GM12878 (cell line): ENCODE measurements at regions not wholly inside any gene's neighbourhood (a gene's known extent, or its start where the extent isn't known, plus 50 kb on each side); places are given as distances from the start of the nearest gene placed in this dataset.

Experiments used
- BCL3 ChIP-seq: IDR thresholded peaks from 2 replicates; pipeline ENCODE4 v1.6.1; 2011; ENCODE audit warnings: borderline replicate concordance, low read depth, mild to moderate bottlenecking, moderate library complexity, low read length; ENCODE audit not compliant: insufficient read depth, poor library complexity, severe bottlenecking
- CREM ChIP-seq: IDR thresholded peaks from 2 replicates; pipeline ENCODE4 v1.6.1; 2014; ENCODE audit warnings: antibody characterized with exemption, low read depth
- CTCF ChIP-seq, 3 experiments: IDR thresholded peaks in 2 of 3; conservative IDR thresholded peaks in 1 of 3; 2 replicates each; pipeline ENCODE4 v1.5.1; 2011; ENCODE audit warnings: low read depth in 3 of 3, low read length in 3 of 3, mild to moderate bottlenecking in 3 of 3, control low read depth in 2 of 3, moderate library complexity in 2 of 3, inconsistent platforms in 1 of 3, mixed read lengths in 1 of 3; ENCODE audit not compliant: control insufficient read depth in 2 of 3, insufficient read depth in 1 of 3; ENCODE audit errors: extremely low read depth in 1 of 3
- GATAD2B ChIP-seq: fragments of 450-650 bp; conservative IDR thresholded peaks from 2 replicates; pipeline ENCODE4 v1.6.1; 2017; ENCODE audit warnings: low read depth, mild to moderate bottlenecking, moderate library complexity
- REST ChIP-seq: IDR thresholded peaks from 2 replicates; pipeline ENCODE4 v1.6.1; 2012; ENCODE audit warnings: mild to moderate bottlenecking, low read depth, low read length
- USF1 ChIP-seq: IDR thresholded peaks from 2 replicates; pipeline ENCODE4 v1.6.1; 2011; ENCODE audit warnings: borderline replicate concordance, low read depth, mild to moderate bottlenecking, moderate library complexity, mixed read lengths, low read length; ENCODE audit not compliant: insufficient read depth; ENCODE audit errors: extremely low read length

- TF ChIP-seq REST (no peak), GATAD2B (no peak), CREM (no peak), BCL3 (no peak), CTCF (IDR thresholded peaks at IDR 0.05 in 2 of 3, conservative IDR thresholded peaks at IDR 0.05 in 1 of 3; ENCODE audit: control insufficient read depth in 2 of 3, extremely low read depth in 1 of 3, insufficient read depth in 1 of 3, low read depth in 3 of 3, low read length in 3 of 3) (no peak), USF1 (no peak)
Observed at GRCh38 chr3:35944926-35945710, 305.8 kb downstream of the ARPP21 start (continued).
